Suprapubic skin (tissue), 4 donors: ENCODE measurements at regions not wholly inside any gene's neighbourhood (a gene's known extent, or its start where the extent isn't known, plus 50 kb on each side); places are given as distances from the start of the nearest gene placed in this dataset.

Experiments used
- POLR2A ChIP-seq, 2 donors: fragments of 450-650 bp; IDR thresholded peaks; one replicate each; pipeline ENCODE4 v1.6.1; 2017; ENCODE audit warnings: antibody characterized with exemption in 2 of 2, mild to moderate bottlenecking in 2 of 2, moderate library complexity in 2 of 2
- POLR2AphosphoS5 ChIP-seq, 3 donors: sonication (generic); formaldehyde crosslinking; IDR thresholded peaks; one replicate each; pipeline ENCODE4 v1.6.1; 2017; ENCODE audit warnings: antibody characterized with exemption in 3 of 3
- TF ChIP-seq, protein P1 (sequence below), 2 donors: fragments of 200-600 bp in 1 of 2; fragments of 450-650 bp in 1 of 2; sonication (generic) in 1 of 2; IDR thresholded peaks; one replicate each; pipeline ENCODE4 v1.5.1; 2016 to 2019; ENCODE audit warnings: antibody characterized with exemption in 2 of 2, mild to moderate bottlenecking in 1 of 2, moderate library complexity in 1 of 2

- TF ChIP-seq, protein P1, sequence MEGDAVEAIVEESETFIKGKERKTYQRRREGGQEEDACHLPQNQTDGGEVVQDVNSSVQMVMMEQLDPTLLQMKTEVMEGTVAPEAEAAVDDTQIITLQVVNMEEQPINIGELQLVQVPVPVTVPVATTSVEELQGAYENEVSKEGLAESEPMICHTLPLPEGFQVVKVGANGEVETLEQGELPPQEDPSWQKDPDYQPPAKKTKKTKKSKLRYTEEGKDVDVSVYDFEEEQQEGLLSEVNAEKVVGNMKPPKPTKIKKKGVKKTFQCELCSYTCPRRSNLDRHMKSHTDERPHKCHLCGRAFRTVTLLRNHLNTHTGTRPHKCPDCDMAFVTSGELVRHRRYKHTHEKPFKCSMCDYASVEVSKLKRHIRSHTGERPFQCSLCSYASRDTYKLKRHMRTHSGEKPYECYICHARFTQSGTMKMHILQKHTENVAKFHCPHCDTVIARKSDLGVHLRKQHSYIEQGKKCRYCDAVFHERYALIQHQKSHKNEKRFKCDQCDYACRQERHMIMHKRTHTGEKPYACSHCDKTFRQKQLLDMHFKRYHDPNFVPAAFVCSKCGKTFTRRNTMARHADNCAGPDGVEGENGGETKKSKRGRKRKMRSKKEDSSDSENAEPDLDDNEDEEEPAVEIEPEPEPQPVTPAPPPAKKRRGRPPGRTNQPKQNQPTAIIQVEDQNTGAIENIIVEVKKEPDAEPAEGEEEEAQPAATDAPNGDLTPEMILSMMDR (IDR thresholded peaks at IDR 0.05): no peak
- no peak for TF ChIP-seq POLR2A (IDR thresholded peaks at IDR 0.05)
- TF ChIP-seq POLR2AphosphoS5 (IDR thresholded peaks at IDR 0.05): no peak
These were observed 558.5 kb upstream of the ARRDC3 start for GRCh38 chr5:91941588-91941987.
